ENCODE measurements at regions not wholly inside any gene's neighbourhood (a gene's known extent, or its start where the extent isn't known, plus 50 kb on each side); places are given as distances from the start of the nearest gene placed in this dataset.
A peak's percentile ranks its signal among the peaks of the same experiment; 100 is the strongest.

DNA sequence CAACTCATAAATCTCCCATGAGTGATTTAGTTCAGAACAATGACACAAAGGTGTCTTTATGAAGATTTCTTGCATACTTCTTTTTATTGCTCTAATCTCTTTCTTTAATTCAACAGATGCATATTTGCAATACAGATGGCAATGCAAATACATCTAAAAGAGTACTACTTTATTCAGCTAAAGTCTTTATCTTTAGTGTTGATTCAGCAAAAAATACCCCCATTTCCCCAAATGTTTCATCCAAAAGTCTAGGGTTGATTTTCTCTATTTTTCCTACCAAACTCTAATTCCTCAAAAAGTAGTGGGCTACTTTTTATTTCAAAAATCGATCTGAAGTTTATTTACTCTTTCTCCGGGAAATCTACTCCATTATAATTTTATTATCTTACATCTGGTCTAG is 1055.2 kb downstream of the STIM2 start:
- Histone ChIP-seq H3K9me3 (replicated peaks) (no peaks in the 10 kb centered on the region), H3K4me3 (no peak overlapping the region), H3K27me3 (ENCODE audit: low read depth) (no peaks in the 10 kb centered on the region), H3K4me1 (peaks cover 26% of the 10 kb centered on the region), H3K36me3 (no peaks in the 10 kb centered on the region), H3K27ac (replicated peaks) (no peak overlapping the region)
- TF ChIP-seq, protein P1, sequence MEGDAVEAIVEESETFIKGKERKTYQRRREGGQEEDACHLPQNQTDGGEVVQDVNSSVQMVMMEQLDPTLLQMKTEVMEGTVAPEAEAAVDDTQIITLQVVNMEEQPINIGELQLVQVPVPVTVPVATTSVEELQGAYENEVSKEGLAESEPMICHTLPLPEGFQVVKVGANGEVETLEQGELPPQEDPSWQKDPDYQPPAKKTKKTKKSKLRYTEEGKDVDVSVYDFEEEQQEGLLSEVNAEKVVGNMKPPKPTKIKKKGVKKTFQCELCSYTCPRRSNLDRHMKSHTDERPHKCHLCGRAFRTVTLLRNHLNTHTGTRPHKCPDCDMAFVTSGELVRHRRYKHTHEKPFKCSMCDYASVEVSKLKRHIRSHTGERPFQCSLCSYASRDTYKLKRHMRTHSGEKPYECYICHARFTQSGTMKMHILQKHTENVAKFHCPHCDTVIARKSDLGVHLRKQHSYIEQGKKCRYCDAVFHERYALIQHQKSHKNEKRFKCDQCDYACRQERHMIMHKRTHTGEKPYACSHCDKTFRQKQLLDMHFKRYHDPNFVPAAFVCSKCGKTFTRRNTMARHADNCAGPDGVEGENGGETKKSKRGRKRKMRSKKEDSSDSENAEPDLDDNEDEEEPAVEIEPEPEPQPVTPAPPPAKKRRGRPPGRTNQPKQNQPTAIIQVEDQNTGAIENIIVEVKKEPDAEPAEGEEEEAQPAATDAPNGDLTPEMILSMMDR (IDR thresholded peaks at IDR 0.05; ENCODE audit: borderline replicate concordance): no peak
- no peak for DNase-seq
- intact Hi-C loops (cut with micrococcal nuclease): no loop called here

DNA sequence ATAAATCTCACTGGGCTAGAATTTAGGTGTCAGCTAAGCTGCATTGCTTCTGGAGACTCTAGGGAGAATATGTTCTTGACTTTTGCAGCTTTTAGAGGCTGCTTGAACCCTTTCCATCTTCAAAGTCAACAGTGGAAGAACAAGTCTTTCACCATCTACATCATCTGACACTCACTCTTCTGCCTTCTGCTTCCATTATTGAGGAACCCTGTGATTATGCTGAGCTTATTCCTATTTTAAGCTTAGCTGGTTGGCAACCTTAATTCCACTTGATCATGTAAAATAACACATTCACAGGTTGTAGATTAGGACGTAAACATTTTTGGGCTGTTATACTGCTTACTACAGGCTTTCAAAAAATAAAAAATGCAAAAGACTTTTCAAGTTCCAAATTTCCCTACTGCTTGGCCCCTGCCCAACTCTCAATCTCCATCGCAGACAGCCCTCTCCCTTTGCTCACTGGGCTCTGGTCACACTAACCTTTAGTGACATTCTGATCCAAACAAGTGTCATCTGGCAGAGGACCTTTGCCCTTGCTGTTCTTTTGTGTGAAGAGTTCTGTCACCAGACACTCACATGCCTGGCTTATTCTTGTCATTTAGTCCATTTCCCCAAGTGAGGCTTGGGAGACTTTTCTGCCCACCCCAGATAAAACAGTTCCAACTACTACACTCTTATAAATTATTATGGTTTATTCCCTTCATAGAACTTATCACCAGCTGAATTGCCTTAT is 1056.0 kb downstream of the STIM2 start:
- Histone ChIP-seq H3K27ac (replicated peaks) (peak overlapping the region; percentile 63), H3K27me3 (ENCODE audit: low read depth) (no peaks in the 10 kb centered on the region), H3K4me1 (peaks cover 34% of the 10 kb centered on the region), H3K9me3 (replicated peaks) (no peaks in the 10 kb centered on the region), H3K36me3 (no peaks in the 10 kb centered on the region), H3K4me3 (no peak overlapping the region)
- TF ChIP-seq, protein P1 (IDR thresholded peaks at IDR 0.05; ENCODE audit: borderline replicate concordance): no peak
- DNase-seq: no peak
- intact Hi-C loops (cut with micrococcal nuclease): no loop called here

DNA sequence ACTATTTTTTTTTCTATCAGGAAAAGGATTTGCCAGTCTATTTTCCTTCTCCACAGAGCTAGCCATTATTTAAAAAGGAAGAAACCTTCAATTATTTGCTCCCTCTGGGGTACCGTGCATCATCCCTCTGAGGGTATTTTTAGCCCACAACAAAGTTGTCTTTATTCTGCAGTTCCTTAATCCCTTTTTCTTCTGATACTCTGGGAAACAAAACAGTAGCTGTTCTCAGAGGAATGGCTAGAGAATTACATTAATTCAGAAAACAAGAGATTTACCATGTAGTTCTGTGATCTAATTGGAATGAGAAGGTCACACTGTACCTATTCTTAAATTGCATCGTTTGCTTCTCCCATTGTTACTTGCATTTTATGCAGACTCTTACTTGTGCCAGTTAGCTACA is 1056.7 kb downstream of the STIM2 start:
- Histone ChIP-seq H3K4me3 (no peak overlapping the region), H3K36me3 (no peaks in the 10 kb centered on the region), H3K27me3 (ENCODE audit: low read depth) (no peaks in the 10 kb centered on the region), H3K4me1 (peaks cover 38% of the 10 kb centered on the region), H3K9me3 (replicated peaks) (no peaks in the 10 kb centered on the region), H3K27ac (replicated peaks) (peak overlapping the region; percentile 63)
- intact Hi-C loops (cut with micrococcal nuclease): no loop called here
- no peak for DNase-seq
- TF ChIP-seq, protein P1 (IDR thresholded peaks at IDR 0.05; ENCODE audit: borderline replicate concordance): no peak

DNA sequence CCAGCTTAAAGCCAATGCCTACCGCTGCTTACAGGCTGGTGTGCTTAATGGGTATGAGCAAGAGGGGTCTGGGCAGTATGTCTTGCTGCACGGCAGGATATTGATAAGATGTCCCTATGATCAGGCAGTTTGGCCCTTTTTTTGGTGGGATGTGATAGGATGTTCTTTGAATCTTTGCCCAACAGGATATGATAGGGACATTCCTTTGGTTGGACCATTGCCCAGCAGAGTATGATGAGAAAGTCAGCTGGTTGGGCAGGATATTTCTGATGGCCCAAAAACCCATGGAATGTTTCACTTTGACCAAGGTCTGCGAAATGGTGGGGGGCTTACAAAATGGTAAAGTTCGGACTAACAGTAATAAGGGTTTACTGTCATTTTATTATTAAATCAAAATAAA is 1060.6 kb downstream of the STIM2 start:
- peak overlapping the region; percentile 49 for H3K27ac ChIP-seq (replicated peaks)
- TF ChIP-seq, protein P1 (IDR thresholded peaks at IDR 0.05; ENCODE audit: borderline replicate concordance): no peak
- intact Hi-C loops (cut with micrococcal nuclease): no loop called here
- no peaks in the 10 kb centered on the region for H3K36me3 ChIP-seq
- peaks cover 36% of the 10 kb centered on the region for H3K4me1 ChIP-seq
- DNase-seq: no peak
- no peaks in the 10 kb centered on the region for H3K27me3 ChIP-seq (ENCODE audit: low read depth)
- H3K9me3 ChIP-seq (replicated peaks): no peaks in the 10 kb centered on the region
- no peak overlapping the region for H3K4me3 ChIP-seq

DNA sequence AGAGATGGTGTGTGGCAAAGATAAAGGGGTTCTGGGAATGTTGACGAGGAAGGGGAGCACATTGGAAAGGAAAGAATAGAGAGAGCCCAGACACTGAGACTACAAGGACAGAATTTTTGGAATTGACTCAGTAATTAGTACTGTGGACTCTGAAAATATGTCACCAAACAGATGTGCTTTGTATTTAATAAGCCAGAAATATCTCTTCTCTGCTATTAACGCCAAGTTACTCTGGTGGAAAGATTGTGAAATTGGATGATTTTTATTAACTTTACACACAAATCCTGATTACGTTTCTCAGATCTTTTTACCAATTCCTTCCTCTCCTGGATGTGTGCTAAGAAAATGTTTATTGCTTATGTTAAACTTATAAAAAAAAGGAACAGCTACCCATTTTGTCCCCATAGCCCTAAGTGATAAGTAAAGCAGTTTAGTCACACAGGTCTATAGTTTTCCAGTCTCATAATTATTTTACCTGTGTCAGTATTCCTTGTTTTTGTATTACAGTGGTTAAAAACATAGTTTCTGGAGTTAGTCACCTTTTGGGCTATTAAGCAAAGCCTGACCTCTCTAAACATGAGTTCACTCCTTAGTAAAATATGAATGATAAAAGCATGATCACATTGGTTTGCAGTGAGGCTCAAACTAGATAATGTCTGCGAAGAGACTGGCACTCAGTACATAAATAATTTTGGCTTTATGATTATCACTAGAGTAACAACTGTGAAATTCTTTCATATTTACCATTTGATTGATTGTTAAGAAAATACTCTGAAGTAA is 1068.3 kb downstream of the STIM2 start:
- Histone ChIP-seq H3K27me3 (ENCODE audit: low read depth) (no peaks in the 10 kb centered on the region), H3K36me3 (no peaks in the 10 kb centered on the region), H3K4me1 (no peaks in the 10 kb centered on the region), H3K27ac (replicated peaks) (no peak overlapping the region), H3K4me3 (no peak overlapping the region), H3K9me3 (replicated peaks) (no peaks in the 10 kb centered on the region)
- intact Hi-C loops (cut with micrococcal nuclease): no loop called here
- no peak for DNase-seq
- TF ChIP-seq, protein P1 (IDR thresholded peaks at IDR 0.05; ENCODE audit: borderline replicate concordance): no peak
